ENCODE measurements at regions not wholly inside any gene's neighbourhood (a gene's known extent, or its start where the extent isn't known, plus 50 kb on each side); places are given as distances from the start of the nearest gene placed in this dataset.

DNA sequence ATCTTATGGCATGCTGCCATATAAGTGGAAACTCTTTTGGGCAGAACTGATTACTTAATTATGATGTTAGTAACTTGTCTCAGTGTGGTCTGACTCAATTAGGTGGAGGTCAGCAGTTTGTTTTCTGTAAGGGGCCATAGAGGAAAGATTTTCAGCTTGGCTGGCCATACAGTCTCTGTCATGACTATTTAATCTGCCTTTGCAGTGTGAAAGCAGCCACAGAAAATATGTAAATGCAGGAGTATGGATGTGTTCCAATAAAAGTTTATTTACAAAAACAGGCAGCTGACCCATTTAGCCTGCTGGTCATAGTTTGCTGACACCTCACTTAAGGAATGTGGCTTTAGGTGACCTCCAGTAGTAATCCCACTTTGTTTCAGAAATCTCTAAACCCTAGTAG, 700.7 kb downstream of the EPM2A start:
- H4K20me1 ChIP-seq (ENCODE audit: insufficient read depth, low read length): no peaks in the 10 kb centered on the region
- H3K4me1 ChIP-seq (ENCODE audit: insufficient read depth, low read length, severe bottlenecking): no peaks in the 10 kb centered on the region
- H3K27ac ChIP-seq (ENCODE audit: low read depth, low read length, poor library complexity, severe bottlenecking): no peak overlapping the region
- H3K36me3 ChIP-seq (ENCODE audit: insufficient read depth, low read length): no peaks in the 10 kb centered on the region
- no peaks in the 10 kb centered on the region for H3F3A ChIP-seq (ENCODE audit: insufficient read depth, low read length)
- no peak overlapping the region for H3K4me3 ChIP-seq (ENCODE audit: low read depth, low read length, poor library complexity, severe bottlenecking)
- no peak for TF ChIP-seq EZH2 (IDR thresholded peaks at IDR 0.05; ENCODE audit: borderline replicate concordance, low read length)
- TF ChIP-seq, protein P1, sequence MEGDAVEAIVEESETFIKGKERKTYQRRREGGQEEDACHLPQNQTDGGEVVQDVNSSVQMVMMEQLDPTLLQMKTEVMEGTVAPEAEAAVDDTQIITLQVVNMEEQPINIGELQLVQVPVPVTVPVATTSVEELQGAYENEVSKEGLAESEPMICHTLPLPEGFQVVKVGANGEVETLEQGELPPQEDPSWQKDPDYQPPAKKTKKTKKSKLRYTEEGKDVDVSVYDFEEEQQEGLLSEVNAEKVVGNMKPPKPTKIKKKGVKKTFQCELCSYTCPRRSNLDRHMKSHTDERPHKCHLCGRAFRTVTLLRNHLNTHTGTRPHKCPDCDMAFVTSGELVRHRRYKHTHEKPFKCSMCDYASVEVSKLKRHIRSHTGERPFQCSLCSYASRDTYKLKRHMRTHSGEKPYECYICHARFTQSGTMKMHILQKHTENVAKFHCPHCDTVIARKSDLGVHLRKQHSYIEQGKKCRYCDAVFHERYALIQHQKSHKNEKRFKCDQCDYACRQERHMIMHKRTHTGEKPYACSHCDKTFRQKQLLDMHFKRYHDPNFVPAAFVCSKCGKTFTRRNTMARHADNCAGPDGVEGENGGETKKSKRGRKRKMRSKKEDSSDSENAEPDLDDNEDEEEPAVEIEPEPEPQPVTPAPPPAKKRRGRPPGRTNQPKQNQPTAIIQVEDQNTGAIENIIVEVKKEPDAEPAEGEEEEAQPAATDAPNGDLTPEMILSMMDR (IDR thresholded peaks at IDR 0.05; ENCODE audit: low read length): no peak
- no peaks in the 10 kb centered on the region for H3K9me3 ChIP-seq (ENCODE audit: low read length)
- no peaks in the 10 kb centered on the region for H3K27me3 ChIP-seq (ENCODE audit: insufficient read depth, low read length)
- no peak overlapping the region for H2AFZ ChIP-seq (ENCODE audit: low read length)
- H3K9me2 ChIP-seq (ENCODE audit: low read depth, low read length): no peaks in the 10 kb centered on the region
- no peaks in the 10 kb centered on the region for H3K79me2 ChIP-seq (ENCODE audit: insufficient read depth, low read length)
- no peak overlapping the region for H3K4me2 ChIP-seq (ENCODE audit: low read length)
- no peak overlapping the region for H3K9ac ChIP-seq (ENCODE audit: low read length)

DNA sequence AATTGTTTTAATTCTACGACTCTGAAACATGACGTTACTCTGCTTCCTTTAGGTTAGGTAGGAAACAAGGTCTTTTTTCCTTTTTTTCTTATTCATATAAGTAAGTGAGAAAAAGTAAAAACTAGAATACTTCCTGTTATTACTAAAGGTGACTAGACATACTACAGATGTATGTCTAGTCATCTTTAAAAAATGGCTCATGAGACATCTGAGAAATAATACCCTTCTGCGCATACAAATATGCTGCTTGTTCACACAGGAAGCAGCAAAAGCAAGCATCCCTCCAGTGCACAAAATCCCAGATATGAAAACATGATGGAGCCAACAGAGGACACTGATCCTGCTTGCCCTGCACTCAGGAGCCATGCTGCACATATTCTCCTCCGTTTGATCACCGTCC, 699.1 kb downstream of the EPM2A start:
- Histone ChIP-seq H4K20me1 (ENCODE audit: insufficient read depth, low read length) (no peaks in the 10 kb centered on the region), H3K9ac (ENCODE audit: low read length) (no peak overlapping the region), H3K9me2 (ENCODE audit: low read depth, low read length) (no peaks in the 10 kb centered on the region), H3K4me3 (ENCODE audit: low read depth, low read length, poor library complexity, severe bottlenecking) (no peak overlapping the region), H3K27me3 (ENCODE audit: insufficient read depth, low read length) (no peaks in the 10 kb centered on the region), H2AFZ (ENCODE audit: low read length) (no peak overlapping the region), H3K36me3 (ENCODE audit: insufficient read depth, low read length) (no peaks in the 10 kb centered on the region), H3K4me1 (ENCODE audit: insufficient read depth, low read length, severe bottlenecking) (no peaks in the 10 kb centered on the region), H3F3A (ENCODE audit: insufficient read depth, low read length) (no peaks in the 10 kb centered on the region), H3K27ac (ENCODE audit: low read depth, low read length, poor library complexity, severe bottlenecking) (no peak overlapping the region), H3K4me2 (ENCODE audit: low read length) (no peak overlapping the region), H3K9me3 (ENCODE audit: low read length) (no peaks in the 10 kb centered on the region), H3K79me2 (ENCODE audit: insufficient read depth, low read length) (no peaks in the 10 kb centered on the region)
- TF ChIP-seq, protein P1 (IDR thresholded peaks at IDR 0.05; ENCODE audit: low read length): no peak
- no peak for TF ChIP-seq EZH2 (IDR thresholded peaks at IDR 0.05; ENCODE audit: borderline replicate concordance, low read length)

DNA sequence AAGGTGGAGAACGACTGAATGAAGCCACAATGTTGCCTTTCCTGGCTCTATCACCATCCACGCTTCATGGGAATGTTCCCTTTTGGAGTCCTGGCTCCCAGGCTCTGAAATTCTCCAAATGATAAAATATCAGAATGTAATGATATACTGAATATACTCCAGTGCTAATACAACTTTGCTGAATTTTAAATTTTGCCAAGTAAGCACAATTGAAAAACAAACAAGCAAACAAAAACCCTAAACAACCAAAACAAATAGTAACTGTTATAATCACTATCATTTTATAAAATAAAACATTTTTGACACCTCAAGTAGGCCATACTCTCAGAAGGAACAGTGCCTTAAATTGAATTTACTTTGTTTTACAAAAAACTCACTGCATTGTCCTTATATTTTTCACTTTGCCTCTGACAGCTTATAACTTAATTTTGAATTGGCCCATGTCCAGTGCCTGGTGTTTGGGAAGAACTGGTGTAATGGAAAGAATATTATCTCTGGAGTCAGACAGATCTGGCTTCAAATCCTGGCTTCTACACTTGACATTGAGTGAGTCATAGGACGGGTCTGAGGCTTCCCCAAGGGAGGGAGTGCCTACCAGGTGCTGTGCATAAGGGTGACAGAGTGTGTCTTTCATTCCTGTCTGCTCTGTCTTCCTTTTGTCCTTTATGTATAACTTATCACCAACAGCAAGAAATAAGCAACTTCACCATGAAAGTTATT, 698.3 kb downstream of the EPM2A start:
- Histone ChIP-seq H3K36me3 (ENCODE audit: insufficient read depth, low read length) (no peaks in the 10 kb centered on the region), H4K20me1 (ENCODE audit: insufficient read depth, low read length) (no peaks in the 10 kb centered on the region), H3K9me3 (ENCODE audit: low read length) (no peaks in the 10 kb centered on the region), H3K9me2 (ENCODE audit: low read depth, low read length) (no peaks in the 10 kb centered on the region), H2AFZ (ENCODE audit: low read length) (no peak overlapping the region), H3F3A (ENCODE audit: insufficient read depth, low read length) (no peaks in the 10 kb centered on the region), H3K4me2 (ENCODE audit: low read length) (no peak overlapping the region), H3K27ac (ENCODE audit: low read depth, low read length, poor library complexity, severe bottlenecking) (no peak overlapping the region), H3K27me3 (ENCODE audit: insufficient read depth, low read length) (no peaks in the 10 kb centered on the region), H3K9ac (ENCODE audit: low read length) (no peak overlapping the region), H3K4me3 (ENCODE audit: low read depth, low read length, poor library complexity, severe bottlenecking) (no peak overlapping the region), H3K4me1 (ENCODE audit: insufficient read depth, low read length, severe bottlenecking) (no peaks in the 10 kb centered on the region), H3K79me2 (ENCODE audit: insufficient read depth, low read length) (no peaks in the 10 kb centered on the region)
- TF ChIP-seq, protein P1 (IDR thresholded peaks at IDR 0.05; ENCODE audit: low read length): no peak
- no peak for TF ChIP-seq EZH2 (IDR thresholded peaks at IDR 0.05; ENCODE audit: borderline replicate concordance, low read length)

Measured in OCI-LY1 (cell line).